Neuronal stem cell (in vitro differentiated cells): ENCODE measurements at regions not wholly inside any gene's neighbourhood (a gene's known extent, or its start where the extent isn't known, plus 50 kb on each side); places are given as distances from the start of the nearest gene placed in this dataset.
A peak's percentile ranks its signal among the peaks of the same experiment; 100 is the strongest.
"Not testable (repeated sequence)": the region's sequence is repeated elsewhere in the genome, so short reads cannot be mapped to it uniquely, and the experiment has no call there.

Experiments
- DNase-seq: peaks from one replicate; pipeline ENCODE4 v3.0.0-alpha.2; 2013; ENCODE audit warnings: low spot score
- H2AFZ ChIP-seq: one replicate; pipeline ENCODE4 v1.6.1; 2013; ENCODE audit warnings: mild to moderate bottlenecking, low read length, inconsistent platforms
- H2AK5ac ChIP-seq: 2 replicates; pipeline ENCODE4 v1.6.1; 2013; ENCODE audit warnings: low read depth, mild to moderate bottlenecking, inconsistent platforms, low read length, moderate library complexity, mixed read lengths
- H2BK120ac ChIP-seq: 2 replicates; pipeline ENCODE4 v1.6.1; 2013; ENCODE audit warnings: low read depth, mild to moderate bottlenecking, inconsistent platforms, low read length, moderate library complexity, mixed read lengths
- H2BK12ac ChIP-seq: one replicate; pipeline ENCODE4 v1.6.1; 2013; ENCODE audit warnings: low read length, inconsistent platforms
- H2BK15ac ChIP-seq: 2 replicates; pipeline ENCODE4 v1.6.1; 2013; ENCODE audit warnings: mild to moderate bottlenecking, low read length, inconsistent platforms, mixed read lengths
- H2BK5ac ChIP-seq: one replicate; pipeline ENCODE4 v1.6.1; 2013; ENCODE audit warnings: inconsistent platforms, mild to moderate bottlenecking, low read length, moderate library complexity
- H3K14ac ChIP-seq: one replicate; pipeline ENCODE4 v1.6.1; 2013; ENCODE audit warnings: low read length, inconsistent platforms
- H3K18ac ChIP-seq: 2 replicates; pipeline ENCODE4 v1.6.1; 2013; ENCODE audit warnings: low read length, inconsistent platforms
- H3K23ac ChIP-seq: 2 replicates; pipeline ENCODE4 v1.6.1; 2013; ENCODE audit warnings: low read depth, mild to moderate bottlenecking, mixed read lengths, low read length, inconsistent platforms; ENCODE audit not compliant: poor library complexity
- H3K27ac ChIP-seq: replicated peaks from 3 replicates; pipeline ENCODE4 v1.5.1; 2013; ENCODE audit warnings: low read length, inconsistent platforms
- H3K27me3 ChIP-seq, 3 experiments: 2 replicates each; pipeline ENCODE4 v1.6.1; 2013; ENCODE audit warnings: low read length in 3 of 3, mild to moderate bottlenecking in 2 of 3, inconsistent platforms in 1 of 3, low read depth in 1 of 3, mixed read lengths in 1 of 3, moderate library complexity in 1 of 3; ENCODE audit not compliant: control insufficient read depth in 3 of 3, insufficient read depth in 3 of 3
- H3K36me3 ChIP-seq, 2 donors: replicated peaks in 1 of 2; 2 replicates each; pipeline ENCODE4 v1.6.1; 2013; ENCODE audit warnings: low read length in 2 of 2; ENCODE audit not compliant: control insufficient read depth in 2 of 2, insufficient read depth in 2 of 2
- H3K4ac ChIP-seq: 2 replicates; pipeline ENCODE4 v1.6.1; 2013; ENCODE audit warnings: inconsistent platforms, mild to moderate bottlenecking, low read length, moderate library complexity
- H3K4me1 ChIP-seq, 2 donors: 1 replicate in 1 of 2; 2 replicates in 1 of 2; pipeline ENCODE4 v1.6.1; 2013; ENCODE audit warnings: low read length in 2 of 2, low read depth in 1 of 2; ENCODE audit not compliant: control insufficient read depth in 2 of 2, insufficient read depth in 1 of 2
- H3K4me2 ChIP-seq: one replicate; pipeline ENCODE4 v1.6.1; 2013; ENCODE audit warnings: mild to moderate bottlenecking, low read length, inconsistent platforms; ENCODE audit not compliant: insufficient read depth, poor library complexity, severe bottlenecking
- H3K4me3 ChIP-seq, 2 donors: 2 replicates each; pipeline ENCODE4 v1.5.1; 2013; ENCODE audit warnings: low read length in 2 of 2, mild to moderate bottlenecking in 2 of 2, inconsistent platforms in 1 of 2, moderate library complexity in 1 of 2
- H3K79me1 ChIP-seq: one replicate; pipeline ENCODE4 v1.6.1; 2013; ENCODE audit warnings: low read depth, mild to moderate bottlenecking, inconsistent platforms, low read length, moderate library complexity
- H3K9ac ChIP-seq: one replicate; pipeline ENCODE4 v1.6.1; 2013; ENCODE audit warnings: mild to moderate bottlenecking, low read depth, low read length, inconsistent platforms; ENCODE audit not compliant: poor library complexity
- H3K9me3 ChIP-seq, 2 donors: replicated peaks in 1 of 2; 2 replicates each; pipeline versions ENCODE3 to v1.6.1; 2013; ENCODE audit warnings: low read length in 2 of 2, mild to moderate bottlenecking in 2 of 2, inconsistent platforms in 1 of 2, low read depth in 1 of 2, mixed read lengths in 1 of 2, moderate library complexity in 1 of 2; ENCODE audit not compliant: control insufficient read depth in 2 of 2, insufficient read depth in 1 of 2
- H4K8ac ChIP-seq: one replicate; pipeline ENCODE4 v1.6.1; 2013; ENCODE audit warnings: low read depth, mild to moderate bottlenecking, inconsistent platforms, low read length, moderate library complexity
- H4K91ac ChIP-seq: one replicate; pipeline ENCODE4 v1.6.1; 2013; ENCODE audit warnings: low read length, low read depth, mild to moderate bottlenecking, inconsistent platforms; ENCODE audit not compliant: poor library complexity
- WGBS, 2 donors: extraction: QIAGEN DNeasy Blood & Tissue Kit; methylation state at CpG; one replicate each; pipeline ENCODE4 v1.1.7; 2013; ENCODE audit warnings: missing lambda C conversion rate in 2 of 2, mixed read lengths in 1 of 2; ENCODE audit not compliant: insufficient read length in 2 of 2, insufficient replicate concordance in 1 of 2; ENCODE audit errors: extremely low coverage in 2 of 2; 5-methylcytosine and 5-hydroxymethylcytosine counted together

DNA sequence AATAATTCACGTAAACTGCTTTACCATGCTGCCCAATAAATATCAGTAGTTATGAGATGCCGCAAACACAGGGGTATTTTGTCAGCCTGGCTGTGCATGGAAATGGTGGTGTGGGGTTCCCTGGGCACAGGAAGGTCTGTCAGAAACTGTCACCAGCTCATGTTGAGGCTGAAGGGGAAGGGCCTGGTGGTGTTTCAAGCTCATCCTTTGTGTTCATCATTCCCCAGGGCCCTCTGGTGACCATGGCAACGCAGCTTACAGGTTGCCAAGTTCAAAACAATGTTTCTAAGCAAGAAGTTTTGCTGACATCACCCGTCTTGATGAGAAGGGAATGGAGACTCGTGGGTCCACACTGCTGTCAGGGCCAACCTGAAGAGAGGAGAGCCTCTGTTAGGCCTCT is 348.9 kb upstream of the C16orf82 start:
- Histone ChIP-seq H2AK5ac (no peak overlapping the region), H3K4me1 (peaks cover 3 to 7% of the 10 kb centered on the region in 2 donors), H3K27ac (no peak overlapping the region), H2BK12ac (no peak overlapping the region), H4K91ac (no peak overlapping the region), H2BK5ac (no peak overlapping the region), H3K79me1 (no peaks in the 10 kb centered on the region), H3K9me3 (no peaks in the 10 kb centered on the region), H3K23ac (no peak overlapping the region), H2BK120ac (no peak overlapping the region), H3K9ac (no peak overlapping the region), H3K4me3 (no peak overlapping the region), H4K8ac (no peak overlapping the region), H3K14ac (no peak overlapping the region), H3K4me2 (no peak overlapping the region), H3K27me3 (no peaks in the 10 kb centered on the region), H3K4ac (no peak overlapping the region), H3K36me3 (no peaks in the 10 kb centered on the region), H3K18ac (no peak overlapping the region), H2AFZ (no peak overlapping the region), H2BK15ac (no peak overlapping the region)
- no CpG with 5 or more reads among the region's 5 CpGs for WGBS, 2 donors
- DNase-seq: no peak

DNA sequence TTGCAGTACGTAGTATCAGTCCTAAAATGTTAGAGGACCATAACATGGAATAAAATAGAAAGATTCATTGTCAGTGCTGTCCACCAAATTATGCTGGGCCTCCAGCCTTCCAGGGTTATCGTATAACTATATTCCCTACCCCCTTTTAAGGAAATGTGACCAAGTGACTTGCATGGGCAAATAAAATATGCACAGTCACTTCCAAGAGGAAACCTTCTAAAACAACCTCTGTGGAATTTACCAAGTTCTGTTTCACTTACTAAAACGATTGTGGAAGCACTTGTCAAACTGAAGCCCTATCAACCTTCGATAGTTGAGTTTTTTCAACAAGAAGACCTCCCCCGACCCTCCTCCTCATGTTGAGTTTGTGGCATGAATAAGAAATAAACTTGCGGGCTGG is 345.4 kb upstream of the C16orf82 start:
- H3K14ac ChIP-seq: no peak overlapping the region
- no peak overlapping the region for H3K4ac ChIP-seq
- H4K91ac ChIP-seq: no peak overlapping the region
- H3K27me3 ChIP-seq: no peaks in the 10 kb centered on the region
- no peak overlapping the region for H3K27ac ChIP-seq
- H2BK12ac ChIP-seq: no peak overlapping the region
- no peak overlapping the region for H3K9ac ChIP-seq
- H3K9me3 ChIP-seq: no peaks in the 10 kb centered on the region
- no peak for DNase-seq
- H3K79me1 ChIP-seq: no peaks in the 10 kb centered on the region
- H3K4me2 ChIP-seq: no peak overlapping the region
- no peak overlapping the region for H3K18ac ChIP-seq
- H2AK5ac ChIP-seq: no peak overlapping the region
- no peak overlapping the region for H4K8ac ChIP-seq
- no peak overlapping the region for H2BK5ac ChIP-seq
- no peak overlapping the region for H3K4me3 ChIP-seq
- no peak overlapping the region for H2AFZ ChIP-seq
- no peaks in the 10 kb centered on the region for H3K36me3 ChIP-seq
- no peak overlapping the region for H3K23ac ChIP-seq
- peaks cover 6 to 7% of the 10 kb centered on the region in 2 donors for H3K4me1 ChIP-seq
- no peak overlapping the region for H2BK120ac ChIP-seq
- no CpG with 5 or more reads among the region's 6 CpGs for WGBS, 2 donors
- H2BK15ac ChIP-seq: no peak overlapping the region

DNA sequence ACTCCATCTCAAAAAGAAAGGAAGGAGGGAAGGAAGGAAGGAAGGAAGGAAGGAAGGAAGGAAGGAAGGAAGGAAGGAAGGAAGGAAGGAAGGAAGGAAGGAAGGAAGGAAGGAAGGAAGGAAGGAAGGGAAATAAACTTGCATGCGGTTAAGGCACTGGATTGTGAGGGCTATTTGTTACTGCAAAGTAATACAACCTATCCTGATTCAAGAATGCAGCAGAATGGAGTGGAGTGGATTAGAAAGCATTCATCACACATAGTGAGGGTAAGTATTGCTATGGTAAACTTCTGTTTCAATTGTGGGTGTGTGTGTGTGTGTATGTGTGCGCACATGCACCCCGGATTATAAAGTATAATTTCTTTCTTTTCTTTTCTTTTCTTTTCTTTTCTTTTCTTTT is 344.8 kb upstream of the C16orf82 start:
- not testable (repeated sequence) for H2AFZ ChIP-seq, H3K14ac ChIP-seq, H2BK15ac ChIP-seq, H3K4me1 ChIP-seq, H4K8ac ChIP-seq, H3K36me3 ChIP-seq, H3K27ac ChIP-seq, H4K91ac ChIP-seq, H2BK120ac ChIP-seq, DNase-seq, H3K27me3 ChIP-seq, H2BK5ac ChIP-seq, H3K4ac ChIP-seq, H3K79me1 ChIP-seq, H3K4me3 ChIP-seq, H3K9me3 ChIP-seq, H3K9ac ChIP-seq, H2BK12ac ChIP-seq, H3K4me2 ChIP-seq, H2AK5ac ChIP-seq, H3K18ac ChIP-seq, H3K23ac ChIP-seq
- WGBS, 2 donors: no CpG with 5 or more reads among the region's 3 CpGs

DNA sequence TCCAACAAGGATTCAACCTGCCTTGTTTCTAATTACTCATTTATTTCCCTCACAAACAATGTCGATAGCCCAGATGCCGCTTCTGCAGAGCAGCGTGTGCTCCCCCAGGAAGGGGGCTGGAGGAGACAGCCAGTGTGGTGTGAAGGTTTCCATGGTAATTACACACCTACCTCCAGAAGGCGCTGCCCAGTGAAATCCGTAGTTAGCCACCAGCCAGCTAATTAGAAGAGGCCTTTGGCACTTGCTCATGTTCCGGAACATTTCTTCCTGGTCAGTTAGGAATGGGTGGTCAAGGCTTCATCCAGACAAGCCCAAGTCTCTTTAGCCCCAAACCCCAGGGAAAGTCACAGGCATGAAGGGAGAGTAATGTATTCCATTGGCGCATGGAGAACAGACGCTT is 342.5 kb upstream of the C16orf82 start:
- Histone ChIP-seq H2AFZ (no peak overlapping the region), H3K4me2 (no peak overlapping the region), H3K36me3 (no peaks in the 10 kb centered on the region), H3K27ac (no peak overlapping the region), H4K91ac (no peak overlapping the region), H3K79me1 (no peaks in the 10 kb centered on the region), H3K4me1 (peaks cover 0 to 4% of the 10 kb centered on the region in 2 donors), H3K14ac (no peak overlapping the region), H3K18ac (peak overlapping the region; percentile 27), H2BK15ac (no peak overlapping the region), H4K8ac (no peak overlapping the region), H3K4ac (no peak overlapping the region), H2BK12ac (no peak overlapping the region), H3K4me3 (no peak overlapping the region), H3K23ac (no peak overlapping the region), H2BK120ac (no peak overlapping the region), H3K9me3 (no peaks in the 10 kb centered on the region), H2BK5ac (no peak overlapping the region), H3K27me3 (no peaks in the 10 kb centered on the region), H2AK5ac (peak overlapping the region; percentile 19), H3K9ac (no peak overlapping the region)
- DNase-seq: no peak
- no CpG with 5 or more reads among the region's 8 CpGs for WGBS, 2 donors
